HG02623 (cell line): ENCODE measurements at regions not wholly inside any gene's neighbourhood (a gene's known extent, or its start where the extent isn't known, plus 50 kb on each side); places are given as distances from the start of the nearest gene placed in this dataset.

Experiments used
- ATAC-seq: cut with Tn5 transposase; IDR thresholded peaks from one replicate; pipeline ENCODE4 v1.9.1; 2021; ENCODE audit warnings: moderate library complexity; ENCODE audit not compliant: unreplicated experiment

- no peak for ATAC-seq
Measured at GRCh38 chr13:85314686-85315085, 484.5 kb downstream of the SLITRK6 start.

- no peak for ATAC-seq
Measured at GRCh38 chr13:85313761-85314503, 485.3 kb downstream of the SLITRK6 start.

GRCh38 chr13:85312071-85312470 lies 487.1 kb downstream of the SLITRK6 start:
- ATAC-seq: no peak

GRCh38 chr13:85303630-85304029 lies 495.6 kb downstream of the SLITRK6 start:
- ATAC-seq: no peak

- no peak for ATAC-seq
Measured at GRCh38 chr13:85298387-85298924, 500.8 kb downstream of the SLITRK6 start.

GRCh38 chr13:85288698-85289097 lies 510.5 kb downstream of the SLITRK6 start:
- ATAC-seq: no peak

GRCh38 chr13:85287528-85287927 lies 511.7 kb downstream of the SLITRK6 start:
- ATAC-seq: no peak

GRCh38 chr13:85286081-85286480 lies 513.1 kb downstream of the SLITRK6 start:
- no peak for ATAC-seq

- ATAC-seq: no peak
Measured at GRCh38 chr13:85284349-85284748, 514.9 kb downstream of the SLITRK6 start.

- ATAC-seq: no peak
Measured at GRCh38 chr13:85283408-85283807, 515.8 kb downstream of the SLITRK6 start.

GRCh38 chr13:85282876-85283275 lies 516.3 kb downstream of the SLITRK6 start:
- ATAC-seq: no peak

- ATAC-seq: no peak
Measured at GRCh38 chr13:85278851-85279250, 520.4 kb downstream of the SLITRK6 start.

GRCh38 chr13:85277748-85278147 lies 521.5 kb downstream of the SLITRK6 start:
- no peak for ATAC-seq

GRCh38 chr13:85266771-85267170 lies 532.4 kb downstream of the SLITRK6 start:
- ATAC-seq: no peak

- ATAC-seq: no peak
Measured at GRCh38 chr13:85266331-85266730, 532.9 kb downstream of the SLITRK6 start.

- ATAC-seq: no peak
Measured at GRCh38 chr13:85265296-85265695, 533.9 kb downstream of the SLITRK6 start.

- ATAC-seq: no peak
Measured at GRCh38 chr13:85262499-85262898, 536.7 kb downstream of the SLITRK6 start.

GRCh38 chr13:85261757-85262346 lies 537.4 kb downstream of the SLITRK6 start:
- no peak for ATAC-seq

GRCh38 chr13:85260896-85261295 lies 538.3 kb downstream of the SLITRK6 start:
- no peak for ATAC-seq

GRCh38 chr13:85255978-85256377 lies 543.2 kb downstream of the SLITRK6 start:
- no peak for ATAC-seq

GRCh38 chr13:85254641-85255040 lies 544.6 kb downstream of the SLITRK6 start:
- no peak for ATAC-seq

GRCh38 chr13:85249151-85249550 lies 550.1 kb downstream of the SLITRK6 start:
- no peak for ATAC-seq
